ENCODE measurements at regions not wholly inside any gene's neighbourhood (a gene's known extent, or its start where the extent isn't known, plus 50 kb on each side); places are given as distances from the start of the nearest gene placed in this dataset.

GRCh38 chr15:83358972-83359564 is 74.6 kb upstream of the BNC1 start:
- H3K4me3 Mint-ChIP-seq: no peak overlapping the region
- TF ChIP-seq CTCF (conservative IDR thresholded peaks at IDR 0.05): no peak
- no peak for DNase-seq (ENCODE audit: extremely low spot score, unreplicated experiment)
- no peaks in the 10 kb centered on the region for H3K9me3 Mint-ChIP-seq
- no peak overlapping the region for H3K27ac Mint-ChIP-seq
- H3K27me3 Mint-ChIP-seq: peaks cover 10% of the 10 kb centered on the region
- H3K4me1 Mint-ChIP-seq (ENCODE audit: unreplicated experiment): peaks cover 7% of the 10 kb centered on the region
- no peaks in the 10 kb centered on the region for H3K36me3 Mint-ChIP-seq

GRCh38 chr15:83362706-83363105 is 78.2 kb upstream of the BNC1 start:
- Mint-ChIP-seq H3K4me3 (no peak overlapping the region), H3K36me3 (no peaks in the 10 kb centered on the region), H3K9me3 (no peaks in the 10 kb centered on the region), H3K4me1 (ENCODE audit: unreplicated experiment) (peaks cover 7% of the 10 kb centered on the region), H3K27me3 (peaks cover 35% of the 10 kb centered on the region), H3K27ac (no peak overlapping the region)
- no peak for DNase-seq (ENCODE audit: extremely low spot score, unreplicated experiment)
- no peak for TF ChIP-seq CTCF (conservative IDR thresholded peaks at IDR 0.05)

- TF ChIP-seq CTCF (conservative IDR thresholded peaks at IDR 0.05): no peak
- Mint-ChIP-seq H3K27ac (no peak overlapping the region), H3K9me3 (no peaks in the 10 kb centered on the region), H3K36me3 (no peaks in the 10 kb centered on the region), H3K4me1 (ENCODE audit: unreplicated experiment) (peaks cover 7% of the 10 kb centered on the region), H3K27me3 (peaks cover 38% of the 10 kb centered on the region), H3K4me3 (peak overlapping the region; percentile 57)
- DNase-seq (ENCODE audit: extremely low spot score, unreplicated experiment): no peak
Measured at GRCh38 chr15:83364501-83364900, 80.0 kb upstream of the BNC1 start.

GRCh38 chr15:83365370-83365938 is 81.0 kb upstream of the BNC1 start:
- Mint-ChIP-seq H3K4me3 (peak overlapping the region; percentile 83), H3K9me3 (no peaks in the 10 kb centered on the region), H3K27me3 (peaks cover 41% of the 10 kb centered on the region), H3K4me1 (ENCODE audit: unreplicated experiment) (peaks cover 7% of the 10 kb centered on the region), H3K27ac (peak overlapping the region; percentile 78), H3K36me3 (no peaks in the 10 kb centered on the region)
- no peak for DNase-seq (ENCODE audit: extremely low spot score, unreplicated experiment)
- TF ChIP-seq CTCF (conservative IDR thresholded peaks at IDR 0.05): no peak

GRCh38 chr15:83372434-83372891 is 74.7 kb upstream of the SH3GL3 start:
- DNase-seq (ENCODE audit: extremely low spot score, unreplicated experiment): no peak
- H3K27ac Mint-ChIP-seq: peak overlapping the region; percentile 56
- H3K4me1 Mint-ChIP-seq (ENCODE audit: unreplicated experiment): peaks cover 7% of the 10 kb centered on the region
- H3K4me3 Mint-ChIP-seq: peak overlapping the region; percentile 14
- H3K36me3 Mint-ChIP-seq: no peaks in the 10 kb centered on the region
- peaks cover 41% of the 10 kb centered on the region for H3K27me3 Mint-ChIP-seq
- H3K9me3 Mint-ChIP-seq: no peaks in the 10 kb centered on the region
- TF ChIP-seq CTCF (conservative IDR thresholded peaks at IDR 0.05): no peak
